Suprapubic skin (tissue), 3 donors: ENCODE measurements at regions not wholly inside any gene's neighbourhood (a gene's known extent, or its start where the extent isn't known, plus 50 kb on each side); places are given as distances from the start of the nearest gene placed in this dataset.

ENCODE experiments used
- EP300 ChIP-seq: sonication (generic); formaldehyde crosslinking; IDR thresholded peaks from one replicate; pipeline ENCODE4 v1.6.1; 2017; ENCODE audit warnings: antibody characterized with exemption
- TF ChIP-seq, protein P1 (sequence below), 2 donors: fragments of 200-600 bp in 1 of 2; fragments of 450-650 bp in 1 of 2; sonication (generic) in 1 of 2; IDR thresholded peaks; one replicate each; pipeline ENCODE4 v1.5.1; 2016 to 2019; ENCODE audit warnings: antibody characterized with exemption in 2 of 2, mild to moderate bottlenecking in 1 of 2, moderate library complexity in 1 of 2

DNA sequence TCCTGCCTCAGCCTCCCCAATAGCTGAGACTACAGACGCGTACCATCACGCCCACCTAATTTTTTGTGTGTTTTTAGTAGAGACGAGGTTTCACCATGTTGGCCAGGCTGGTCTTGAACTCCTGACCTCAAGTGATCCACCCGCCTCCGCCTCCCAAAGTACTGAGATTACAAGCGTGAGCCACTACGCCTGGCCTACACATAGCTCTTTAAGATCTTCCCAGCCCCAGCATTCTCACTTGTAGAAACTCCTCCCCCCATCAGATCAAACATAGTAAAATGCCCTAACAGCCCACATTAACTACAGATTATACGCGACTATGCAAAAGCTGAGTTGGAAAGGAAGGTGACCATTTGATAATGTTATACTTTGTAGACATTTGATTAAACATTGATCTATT, 634.8 kb downstream of the MATN1 start:
- TF ChIP-seq, protein P1, sequence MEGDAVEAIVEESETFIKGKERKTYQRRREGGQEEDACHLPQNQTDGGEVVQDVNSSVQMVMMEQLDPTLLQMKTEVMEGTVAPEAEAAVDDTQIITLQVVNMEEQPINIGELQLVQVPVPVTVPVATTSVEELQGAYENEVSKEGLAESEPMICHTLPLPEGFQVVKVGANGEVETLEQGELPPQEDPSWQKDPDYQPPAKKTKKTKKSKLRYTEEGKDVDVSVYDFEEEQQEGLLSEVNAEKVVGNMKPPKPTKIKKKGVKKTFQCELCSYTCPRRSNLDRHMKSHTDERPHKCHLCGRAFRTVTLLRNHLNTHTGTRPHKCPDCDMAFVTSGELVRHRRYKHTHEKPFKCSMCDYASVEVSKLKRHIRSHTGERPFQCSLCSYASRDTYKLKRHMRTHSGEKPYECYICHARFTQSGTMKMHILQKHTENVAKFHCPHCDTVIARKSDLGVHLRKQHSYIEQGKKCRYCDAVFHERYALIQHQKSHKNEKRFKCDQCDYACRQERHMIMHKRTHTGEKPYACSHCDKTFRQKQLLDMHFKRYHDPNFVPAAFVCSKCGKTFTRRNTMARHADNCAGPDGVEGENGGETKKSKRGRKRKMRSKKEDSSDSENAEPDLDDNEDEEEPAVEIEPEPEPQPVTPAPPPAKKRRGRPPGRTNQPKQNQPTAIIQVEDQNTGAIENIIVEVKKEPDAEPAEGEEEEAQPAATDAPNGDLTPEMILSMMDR (IDR thresholded peaks at IDR 0.05): no peak
- TF ChIP-seq EP300: no peak
